OCI-LY7 (cell line): ENCODE measurements at regions not wholly inside any gene's neighbourhood (a gene's known extent, or its start where the extent isn't known, plus 50 kb on each side); places are given as distances from the start of the nearest gene placed in this dataset.

Experiments
- EZH2phosphoT487 ChIP-seq: fragments of 200-600 bp; sonication (generic); IDR thresholded peaks from 2 replicates; pipeline ENCODE4 v1.6.1; 2018; ENCODE audit warnings: low read depth, borderline replicate concordance, mild to moderate bottlenecking, mixed run types, antibody characterized with exemption, low read length, moderate library complexity, mixed read lengths
- TF ChIP-seq, protein P1 (sequence below): fragments of 200-600 bp; sonication (generic); conservative IDR thresholded peaks from 2 replicates; pipeline ENCODE4 v1.5.1; 2014; ENCODE audit warnings: mild to moderate bottlenecking, antibody characterized with exemption, low read length, moderate library complexity, mixed read lengths

DNA sequence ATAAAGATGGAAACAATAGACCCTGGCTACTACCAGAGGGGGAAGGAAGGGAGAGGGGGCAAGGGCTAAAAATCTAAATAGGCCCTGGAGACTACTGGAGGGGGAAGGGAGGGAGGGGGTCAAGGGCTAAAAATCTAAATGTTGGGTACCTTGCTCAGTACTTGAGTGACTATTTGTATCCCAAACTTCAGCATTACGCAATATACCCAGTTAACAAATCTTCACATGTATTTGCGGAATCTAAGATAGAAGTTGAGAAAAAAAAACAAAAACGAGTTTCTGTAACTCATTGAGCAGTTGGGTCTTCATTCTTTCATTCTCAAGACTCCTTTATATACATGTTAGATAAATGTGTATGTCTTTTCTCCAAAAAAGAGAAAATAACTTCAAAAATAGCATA, 537.4 kb downstream of the TAF11L14 start:
- TF ChIP-seq, protein P1, sequence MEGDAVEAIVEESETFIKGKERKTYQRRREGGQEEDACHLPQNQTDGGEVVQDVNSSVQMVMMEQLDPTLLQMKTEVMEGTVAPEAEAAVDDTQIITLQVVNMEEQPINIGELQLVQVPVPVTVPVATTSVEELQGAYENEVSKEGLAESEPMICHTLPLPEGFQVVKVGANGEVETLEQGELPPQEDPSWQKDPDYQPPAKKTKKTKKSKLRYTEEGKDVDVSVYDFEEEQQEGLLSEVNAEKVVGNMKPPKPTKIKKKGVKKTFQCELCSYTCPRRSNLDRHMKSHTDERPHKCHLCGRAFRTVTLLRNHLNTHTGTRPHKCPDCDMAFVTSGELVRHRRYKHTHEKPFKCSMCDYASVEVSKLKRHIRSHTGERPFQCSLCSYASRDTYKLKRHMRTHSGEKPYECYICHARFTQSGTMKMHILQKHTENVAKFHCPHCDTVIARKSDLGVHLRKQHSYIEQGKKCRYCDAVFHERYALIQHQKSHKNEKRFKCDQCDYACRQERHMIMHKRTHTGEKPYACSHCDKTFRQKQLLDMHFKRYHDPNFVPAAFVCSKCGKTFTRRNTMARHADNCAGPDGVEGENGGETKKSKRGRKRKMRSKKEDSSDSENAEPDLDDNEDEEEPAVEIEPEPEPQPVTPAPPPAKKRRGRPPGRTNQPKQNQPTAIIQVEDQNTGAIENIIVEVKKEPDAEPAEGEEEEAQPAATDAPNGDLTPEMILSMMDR, result no peak
- TF ChIP-seq EZH2phosphoT487, result no peak
